Loucy (cell line): ENCODE measurements at regions not wholly inside any gene's neighbourhood (a gene's known extent, or its start where the extent isn't known, plus 50 kb on each side); places are given as distances from the start of the nearest gene placed in this dataset.

Experiments used
- CTCF ChIP-seq: fragments of 200-600 bp; sonication (generic); conservative IDR thresholded peaks from 2 replicates; pipeline ENCODE4 v1.5.1; 2014; ENCODE audit warnings: mild to moderate bottlenecking, antibody characterized with exemption, low read length
- EZH2phosphoT487 ChIP-seq: fragments of 200-600 bp; IDR thresholded peaks from 2 replicates; pipeline ENCODE4 v1.6.1; 2018; ENCODE audit warnings: antibody characterized with exemption, mild to moderate bottlenecking, moderate library complexity, borderline replicate concordance

GRCh38 chr21:38879912-38880576 lies 74.3 kb downstream of the ETS2 start:
- no peak for TF ChIP-seq CTCF
- TF ChIP-seq EZH2phosphoT487 = no peak
